IMR-90 (cell line): ENCODE measurements at regions not wholly inside any gene's neighbourhood (a gene's known extent, or its start where the extent isn't known, plus 50 kb on each side); places are given as distances from the start of the nearest gene placed in this dataset.

Experiments
- ATAC-seq: fragments of 200-7000 bp; cut with Tn5 transposase; 2 replicates; pipeline ENCODE4 v1.9.1; 2020; ENCODE audit warnings: low read depth, mild to moderate bottlenecking, moderate library complexity
- BruUV-seq: library from RNA; stranded (reverse); fragments of 400-500 nt; replicated peaks from 2 replicates; lab custom pipeline; 2021; lab: Mats Ljungman, UMichigan
- CTCF ChIA-PET: fragments of 300-600 bp; formaldehyde crosslinking; extraction: SDS; loops from one replicate; lab custom pipeline; 2021; ENCODE audit warnings: antibody characterized with exemption; lab: Yijun Ruan, JAX
- POLR2A ChIA-PET: fragments of 300-600 bp; sonication (Branson Sonifier 250); formaldehyde crosslinking; loops from one replicate; lab custom pipeline; 2022; ENCODE audit warnings: antibody characterized with exemption; ENCODE audit not compliant: unreplicated experiment; lab: Charles Lee
- DNase-seq: peaks from one replicate; pipeline ENCODE4 v3.0.0; 2013
- H2AFZ ChIP-seq: replicated peaks from 2 replicates; pipeline ENCODE3; 2013; ENCODE audit warnings: low read length, mild to moderate bottlenecking; ENCODE audit not compliant: poor library complexity
- H2AK5ac ChIP-seq: 2 replicates; pipeline ENCODE4 v1.6.1; 2013; ENCODE audit warnings: low read depth, low read length, inconsistent platforms
- H2AK9ac ChIP-seq: replicated peaks from 2 replicates; pipeline ENCODE3; 2013; ENCODE audit warnings: mild to moderate bottlenecking, low read depth, low read length, moderate library complexity; ENCODE audit not compliant: poor library complexity
- H2BK120ac ChIP-seq: 2 replicates; pipeline ENCODE4 v1.6.1; 2013; ENCODE audit warnings: low read depth, low read length, inconsistent platforms
- H2BK15ac ChIP-seq: 3 replicates; pipeline ENCODE4 v1.6.1; 2013; ENCODE audit warnings: low read depth, low read length, inconsistent platforms
- H2BK20ac ChIP-seq: 2 replicates; pipeline ENCODE4 v1.6.1; 2013; ENCODE audit warnings: low read depth, mild to moderate bottlenecking, inconsistent platforms, low read length, moderate library complexity
- H2BK5ac ChIP-seq: 2 replicates; pipeline ENCODE4 v1.6.1; 2013; ENCODE audit warnings: mild to moderate bottlenecking, low read depth, low read length, inconsistent platforms; ENCODE audit not compliant: poor library complexity, severe bottlenecking
- H3K14ac ChIP-seq: replicated peaks from 2 replicates; pipeline ENCODE4 v1.6.1; 2013; ENCODE audit warnings: low read depth, low read length, inconsistent platforms
- H3K18ac ChIP-seq: 2 replicates; pipeline ENCODE4 v1.6.1; 2013; ENCODE audit warnings: low read depth, low read length, control low read depth
- H3K23ac ChIP-seq: 2 replicates; pipeline ENCODE4 v1.6.1; 2013; ENCODE audit warnings: low read depth, low read length, inconsistent platforms
- H3K27ac ChIP-seq: 2 replicates; pipeline ENCODE4 v1.5.1; 2013; ENCODE audit warnings: mild to moderate bottlenecking, control low read depth, low read length; ENCODE audit not compliant: insufficient read depth
- H3K27me3 ChIP-seq: 2 replicates; pipeline ENCODE4 v1.6.1; 2013; ENCODE audit warnings: low read length; ENCODE audit not compliant: control insufficient read depth, insufficient read depth
- H3K36me3 ChIP-seq: 2 replicates; pipeline ENCODE4 v1.6.1; 2013; ENCODE audit warnings: low read length, mixed read lengths; ENCODE audit not compliant: control insufficient read depth, insufficient read depth
- H3K4ac ChIP-seq: 2 replicates; pipeline ENCODE4 v1.6.1; 2013; ENCODE audit warnings: low read depth, low read length, inconsistent platforms
- H3K4me1 ChIP-seq: 2 replicates; pipeline ENCODE4 v1.6.1; 2013; ENCODE audit warnings: low read length, mixed read lengths; ENCODE audit not compliant: control insufficient read depth, insufficient read depth
- H3K4me2 ChIP-seq: 2 replicates; pipeline ENCODE4 v1.6.1; 2013; ENCODE audit warnings: low read depth, mild to moderate bottlenecking, control low read depth, low read length, moderate library complexity
- H3K4me3 ChIP-seq: 2 replicates; pipeline ENCODE4 v1.5.1; 2013; ENCODE audit warnings: low read depth, mild to moderate bottlenecking, control low read depth, low read length, moderate library complexity; ENCODE audit not compliant: insufficient read depth
- H3K56ac ChIP-seq: 2 replicates; pipeline ENCODE4 v1.6.1; 2013; ENCODE audit warnings: low read length, inconsistent platforms; ENCODE audit not compliant: insufficient read depth; ENCODE audit errors: extremely low read depth
- H3K79me1 ChIP-seq, 2 experiments: 2 replicates each; pipeline ENCODE4 v1.6.1; 2013; ENCODE audit warnings: low read length in 2 of 2, inconsistent platforms in 1 of 2, low read depth in 1 of 2
- H3K9ac ChIP-seq: 2 replicates; pipeline ENCODE4 v1.6.1; 2013; ENCODE audit warnings: low read depth, low read length, control low read depth
- H3K9me1 ChIP-seq: 2 replicates; pipeline ENCODE4 v1.6.1; 2013; ENCODE audit warnings: low read length, inconsistent platforms; ENCODE audit not compliant: insufficient read depth
- H3K9me3 ChIP-seq: 2 replicates; pipeline ENCODE4 v1.6.1; 2013; ENCODE audit warnings: low read length; ENCODE audit not compliant: control insufficient read depth, insufficient read depth
- H4K20me1 ChIP-seq: 2 replicates; pipeline ENCODE4 v1.6.1; 2013; ENCODE audit warnings: low read length, inconsistent platforms; ENCODE audit not compliant: insufficient read depth
- H4K5ac ChIP-seq: 2 replicates; pipeline ENCODE4 v1.6.1; 2013; ENCODE audit warnings: mild to moderate bottlenecking, low read depth, low read length, control low read depth
- H4K8ac ChIP-seq, 2 experiments: 2 replicates each; pipeline ENCODE4 v1.6.1; 2013; ENCODE audit warnings: low read depth in 2 of 2, low read length in 2 of 2, control low read depth in 1 of 2, inconsistent platforms in 1 of 2
- H4K91ac ChIP-seq: 2 replicates; pipeline ENCODE4 v1.6.1; 2013; ENCODE audit warnings: low read depth, low read length, inconsistent platforms; ENCODE audit not compliant: insufficient read depth
- FOS ChIP-seq: fragments of 150-350 bp; IDR thresholded peaks from 2 replicates; pipeline ENCODE4 v1.6.1; 2016; ENCODE audit warnings: low read depth, low read length
- MAFK ChIP-seq: IDR thresholded peaks from 2 replicates; pipeline ENCODE4 v1.6.1; 2012; ENCODE audit warnings: low read depth, low read length, improper control_type of control experiment
- NFE2L2 ChIP-seq: fragments of 150-350 bp; IDR thresholded peaks from 2 replicates; pipeline ENCODE4 v1.6.1; 2016; ENCODE audit warnings: low read depth, mild to moderate bottlenecking, low read length
- WGBS, 2 experiments: methylation state at CpG; one replicate each; pipeline versions ENCODE4 v1.1.5 to v1.1.7; 2013; ENCODE audit warnings: missing lambda C conversion rate in 2 of 2; ENCODE audit not compliant: insufficient read length in 1 of 2; ENCODE audit errors: extremely low coverage in 2 of 2; 5-methylcytosine and 5-hydroxymethylcytosine counted together
- dilution Hi-C: fragments of 300-500 bp; cut with HindIII; formaldehyde crosslinking; loops from one replicate; pipeline ENCODE4 v1.14.3; 2018; ENCODE audit warnings: low sequenced_read_pairs; ENCODE audit not compliant: unreplicated experiment
- in situ Hi-C: fragments of 300-500 bp; cut with MboI; formaldehyde crosslinking; loops from 3 replicates; pipeline ENCODE4 v1.14.3; 2019; ENCODE audit warnings: low sequenced_read_pairs, inconsistent platforms, mixed read lengths
- intact Hi-C: fragments of 100-400 bp; cut with micrococcal nuclease; formaldehyde crosslinking; loops from 2 replicates; pipeline ENCODE4 v1.10.0; 2022

DNA sequence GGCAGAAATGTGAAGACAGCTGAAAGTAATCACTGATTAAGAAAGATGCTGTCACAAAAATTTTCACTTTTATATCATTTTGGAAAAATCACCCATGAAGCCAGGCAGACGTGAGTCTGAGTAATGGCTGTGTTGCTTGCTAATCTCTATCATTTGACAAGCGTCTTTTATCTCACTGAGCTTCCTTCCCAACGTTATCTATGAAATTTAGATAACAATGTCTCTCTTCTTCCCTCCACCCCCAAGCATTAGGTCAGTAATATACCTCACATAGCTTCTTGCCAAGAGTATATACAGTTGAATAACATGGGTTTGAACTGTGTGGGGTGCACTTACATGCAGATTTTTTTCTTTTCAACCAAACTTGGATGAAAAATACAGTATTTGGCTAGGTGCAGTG, 388.6 kb upstream of the NRXN1 start:
- H3K79me1 ChIP-seq: no peaks in the 10 kb centered on the region
- no peak overlapping the region for H3K56ac ChIP-seq
- CTCF ChIA-PET: no interaction called here
- dilution Hi-C loops: no loop called here
- H2AK9ac ChIP-seq: no peak overlapping the region
- H3K4me1 ChIP-seq: no peaks in the 10 kb centered on the region
- no CpG with 5 or more reads among the region's 3 CpGs for WGBS, 2 experiments
- no peak overlapping the region for H2AK5ac ChIP-seq
- H3K9me1 ChIP-seq: no peaks in the 10 kb centered on the region
- no peak overlapping the region for H4K8ac ChIP-seq
- no peak for ATAC-seq
- POLR2A ChIA-PET: no interaction called here
- no peak overlapping the region; the same call in 1 of the 2 replicates for H4K5ac ChIP-seq
- in situ Hi-C loops: no loop called here
- DNase-seq: peak; percentile 17
- BruUV-seq: no TSS peak
- no peak overlapping the region for H3K9ac ChIP-seq
- no peak overlapping the region for H3K4ac ChIP-seq
- H2BK120ac ChIP-seq: no peak overlapping the region
- H3K4me3 ChIP-seq: no peak overlapping the region
- no peaks in the 10 kb centered on the region for H4K20me1 ChIP-seq
- no peak for TF ChIP-seq MAFK
- TF ChIP-seq NFE2L2: no peak
- TF ChIP-seq FOS: no peak
- no peak overlapping the region for H3K27ac ChIP-seq
- H3K27me3 ChIP-seq: no peaks in the 10 kb centered on the region
- H3K14ac ChIP-seq: no peak overlapping the region
- H3K36me3 ChIP-seq: no peaks in the 10 kb centered on the region
- H2BK15ac ChIP-seq: no peak overlapping the region
- H3K9me3 ChIP-seq: peaks cover 4% of the 10 kb centered on the region; the same call in 1 of the 2 replicates
- no peak overlapping the region for H2BK20ac ChIP-seq
- H2BK5ac ChIP-seq: no peak overlapping the region
- H3K4me2 ChIP-seq: no peak overlapping the region
- H2AFZ ChIP-seq: no peak overlapping the region
- H3K23ac ChIP-seq: no peak overlapping the region
- H3K18ac ChIP-seq: no peak overlapping the region
- intact Hi-C loops: no loop called here
- no peak overlapping the region for H4K91ac ChIP-seq
